CD4-positive, CD25-positive, alpha-beta regulatory T cell (primary cell): ENCODE measurements at regions not wholly inside any gene's neighbourhood (a gene's known extent, or its start where the extent isn't known, plus 50 kb on each side); places are given as distances from the start of the nearest gene placed in this dataset.
"Not testable (repeated sequence)": the region's sequence is repeated elsewhere in the genome, so short reads cannot be mapped to it uniquely, and the experiment has no call there.

Source experiments
- ATAC-seq, 2 donors: fragments of 150-1000 bp; cut with Tn5 transposase; one replicate each; pipeline ENCODE4 v1.10.0; 2021; ENCODE audit warnings: low read depth in 2 of 2, moderate number of reproducible peaks in 2 of 2, moderate library complexity in 1 of 2
- DNase-seq, 3 donors: peaks; one replicate each; pipeline versions ENCODE4 v3.0.0 to v3.0.0-alpha.2; 2012 to 2022; ENCODE audit warnings: mixed read lengths in 1 of 3
- H3K27ac ChIP-seq: one replicate; pipeline ENCODE4 v1.7.0; 2013; ENCODE audit warnings: mild to moderate bottlenecking, low read length; ENCODE audit not compliant: insufficient read depth, poor library complexity, severe bottlenecking
- H3K27me3 ChIP-seq: one replicate; pipeline ENCODE4 v1.7.0; 2013; ENCODE audit warnings: low read length; ENCODE audit not compliant: control insufficient read depth, insufficient read depth
- H3K36me3 ChIP-seq: one replicate; pipeline ENCODE4 v1.7.0; 2013; ENCODE audit warnings: mild to moderate bottlenecking, low read length, moderate library complexity; ENCODE audit not compliant: control insufficient read depth, insufficient read depth
- H3K4me1 ChIP-seq: 2 replicates; pipeline ENCODE4 v1.7.0; 2013; ENCODE audit warnings: mild to moderate bottlenecking, low read length; ENCODE audit not compliant: insufficient read depth, control insufficient read depth, poor library complexity, severe bottlenecking
- H3K4me3 ChIP-seq: one replicate; pipeline ENCODE4 v1.7.0; 2013; ENCODE audit warnings: low read depth, mild to moderate bottlenecking, low read length, moderate library complexity
- H3K9me3 ChIP-seq, 2 experiments: 1 replicate in 1 of 2; 2 replicates in 1 of 2; pipeline ENCODE4 v1.7.0; 2013; ENCODE audit warnings: low read length in 2 of 2, mild to moderate bottlenecking in 1 of 2, moderate library complexity in 1 of 2; ENCODE audit not compliant: control insufficient read depth in 2 of 2
- H3K27ac Mint-ChIP-seq, 3 donors: one replicate each; pipeline ENCODE4 v1.8.0; 2020 to 2022; ENCODE audit warnings: mild to moderate bottlenecking in 3 of 3, mixed read lengths in 3 of 3, moderate library complexity in 2 of 3
- H3K27me3 Mint-ChIP-seq: one replicate; pipeline ENCODE4 v1.8.0; 2022; ENCODE audit warnings: mild to moderate bottlenecking, mixed read lengths
- H3K36me3 Mint-ChIP-seq: one replicate; pipeline ENCODE4 v1.8.0; 2020; ENCODE audit warnings: mixed read lengths
- H3K4me1 Mint-ChIP-seq, 4 donors: one replicate each; pipeline ENCODE4 v1.8.0; 2020 to 2022; ENCODE audit warnings: mixed read lengths in 4 of 4, mild to moderate bottlenecking in 1 of 4
- H3K4me3 Mint-ChIP-seq, 4 donors: one replicate each; pipeline ENCODE4 v1.8.0; 2020 to 2022; ENCODE audit warnings: mild to moderate bottlenecking in 4 of 4, mixed read lengths in 4 of 4, moderate library complexity in 3 of 4
- H3K9me3 Mint-ChIP-seq, 7 donors: one replicate each; pipeline ENCODE4 v1.8.0; 2020 to 2022; ENCODE audit warnings: mixed read lengths in 7 of 7, mild to moderate bottlenecking in 3 of 7, moderate library complexity in 2 of 7

DNA sequence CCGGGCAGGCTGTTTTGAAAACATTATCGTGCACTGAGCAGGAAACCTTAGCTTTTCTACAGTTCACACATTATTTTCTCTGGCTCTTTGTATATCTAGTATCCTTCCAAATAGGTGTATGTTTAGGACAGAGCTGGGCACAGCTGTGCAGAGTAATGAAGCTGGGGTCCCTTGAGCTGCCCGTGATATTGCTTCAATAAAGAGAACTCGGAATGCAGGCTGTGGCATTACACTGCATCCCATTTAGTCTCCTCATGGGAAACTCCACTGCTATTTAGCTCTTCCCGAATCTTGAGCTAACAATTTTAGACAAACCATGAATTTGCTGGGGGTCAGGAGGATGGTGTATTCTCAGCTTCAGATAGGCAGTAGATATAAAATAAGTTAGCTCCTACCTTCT is 348.3 kb downstream of the ACTR3B start:
- Histone ChIP-seq H3K4me1 (no peaks in the 10 kb centered on the region), H3K9me3 (no peaks in the 10 kb centered on the region), H3K27me3 (no peaks in the 10 kb centered on the region), H3K4me3 (no peak overlapping the region), H3K27ac (no peak overlapping the region), H3K36me3 (no peaks in the 10 kb centered on the region)
- ATAC-seq (no peak), DNase-seq (no peak)
- Mint-ChIP-seq H3K27ac (no peak overlapping the region), H3K36me3 (no peaks in the 10 kb centered on the region), H3K4me3 (no peak overlapping the region), H3K27me3 (no peaks in the 10 kb centered on the region), H3K4me1 (no peaks in the 10 kb centered on the region), H3K9me3 (peaks cover 0 to 5% (median 0%) of the 10 kb centered on the region in 7 donors)

- Mint-ChIP-seq H3K4me1 (no peaks in the 10 kb centered on the region), H3K4me3 (no peak overlapping the region), H3K27me3 (no peaks in the 10 kb centered on the region), H3K9me3 (peaks cover 0 to 6% (median 2%) of the 10 kb centered on the region in 7 donors), H3K27ac (no peak overlapping the region), H3K36me3 (no peaks in the 10 kb centered on the region)
- DNase-seq: no peak
- H3K36me3 ChIP-seq: no peaks in the 10 kb centered on the region
- no peak for ATAC-seq
- no peak overlapping the region for H3K27ac ChIP-seq
- H3K4me3 ChIP-seq: no peak overlapping the region
- no peaks in the 10 kb centered on the region for H3K9me3 ChIP-seq
- H3K27me3 ChIP-seq: no peaks in the 10 kb centered on the region
- H3K4me1 ChIP-seq: no peaks in the 10 kb centered on the region
These were observed 350.0 kb downstream of the ACTR3B start for GRCh38 chr7:153109566-153109965.

DNA sequence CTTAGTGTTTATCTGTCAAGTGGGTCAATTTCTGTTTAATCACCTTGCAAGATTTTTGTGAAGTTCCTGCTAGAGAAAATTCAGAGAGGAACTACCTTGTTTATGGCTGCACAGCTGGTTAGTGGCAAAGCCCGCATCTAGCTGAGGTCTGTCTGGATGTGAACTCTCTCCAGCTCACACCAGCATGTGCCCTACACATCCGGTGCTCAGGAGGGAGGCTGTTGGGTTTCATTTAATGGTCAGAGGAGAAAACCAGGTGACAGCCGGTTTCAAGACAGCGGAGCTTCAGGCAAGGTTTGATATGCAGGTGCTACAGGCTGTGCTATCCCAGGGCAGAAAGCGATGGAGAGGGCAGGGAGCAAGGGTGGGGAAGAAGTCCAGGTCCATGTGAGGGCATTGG is 351.1 kb downstream of the ACTR3B start:
- no peaks in the 10 kb centered on the region for H3K36me3 ChIP-seq
- peaks cover 0 to 6% (median 2%) of the 10 kb centered on the region in 7 donors for H3K9me3 Mint-ChIP-seq

GRCh38 chr7:153122255-153122654 is 362.7 kb downstream of the ACTR3B start:
- H3K9me3 Mint-ChIP-seq: peaks cover 0 to 17% (median 3%) of the 10 kb centered on the region in 7 donors
- not testable (repeated sequence) for H3K4me3 Mint-ChIP-seq, DNase-seq, H3K27ac ChIP-seq, H3K27ac Mint-ChIP-seq, H3K4me1 ChIP-seq, H3K27me3 Mint-ChIP-seq, H3K4me1 Mint-ChIP-seq, ATAC-seq, H3K9me3 ChIP-seq, H3K4me3 ChIP-seq, H3K27me3 ChIP-seq, H3K36me3 Mint-ChIP-seq, H3K36me3 ChIP-seq

More for the DNA sequence above, 351.1 kb downstream of the ACTR3B start:
- Histone ChIP-seq H3K27ac (no peak overlapping the region), H3K9me3 (no peaks in the 10 kb centered on the region), H3K4me3 (no peak overlapping the region), H3K4me1 (no peaks in the 10 kb centered on the region), H3K27me3 (no peaks in the 10 kb centered on the region)
- Mint-ChIP-seq H3K36me3 (no peaks in the 10 kb centered on the region), H3K27ac (no peak overlapping the region), H3K4me3 (no peak overlapping the region), H3K27me3 (no peaks in the 10 kb centered on the region), H3K4me1 (no peaks in the 10 kb centered on the region)
- DNase-seq (no peak), ATAC-seq (no peak)

DNA sequence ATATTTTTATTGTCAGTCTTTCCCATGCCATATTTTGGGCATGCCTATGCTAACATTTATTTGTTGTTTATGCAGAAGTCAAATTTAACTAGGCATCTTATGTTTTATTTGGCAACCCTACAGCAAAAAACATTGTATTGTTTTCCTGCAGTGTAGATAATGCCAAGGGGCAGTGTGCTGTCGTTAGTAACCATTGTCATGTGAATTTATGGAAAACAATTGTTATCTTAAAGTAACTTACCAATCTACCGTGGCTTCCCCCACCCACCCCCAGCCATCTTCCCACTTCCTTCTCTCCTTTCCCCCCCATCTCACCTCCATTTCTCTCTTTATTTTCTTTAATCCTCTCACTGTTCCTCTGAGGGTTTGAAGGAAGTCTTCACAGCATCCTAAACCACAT is 370.5 kb downstream of the ACTR3B start:
- no peak overlapping the region for H3K27ac Mint-ChIP-seq
- H3K9me3 Mint-ChIP-seq: peaks cover 1 to 16% (median 6%) of the 10 kb centered on the region in 7 donors
- no peak overlapping the region for H3K4me3 Mint-ChIP-seq
- no peak for ATAC-seq
- Histone ChIP-seq H3K27ac (no peak overlapping the region), H3K9me3 (no peaks in the 10 kb centered on the region), H3K4me1 (no peaks in the 10 kb centered on the region), H3K36me3 (no peaks in the 10 kb centered on the region), H3K27me3 (no peaks in the 10 kb centered on the region), H3K4me3 (no peak overlapping the region)
- no peaks in the 10 kb centered on the region for H3K27me3 Mint-ChIP-seq
- no peaks in the 10 kb centered on the region for H3K36me3 Mint-ChIP-seq
- no peak for DNase-seq
- no peaks in the 10 kb centered on the region for H3K4me1 Mint-ChIP-seq

GRCh38 chr7:153151766-153152165 is 392.2 kb downstream of the ACTR3B start:
- H3K4me1 ChIP-seq: no peaks in the 10 kb centered on the region
- no peaks in the 10 kb centered on the region for H3K27me3 ChIP-seq
- no peak overlapping the region for H3K4me3 ChIP-seq
- H3K4me1 Mint-ChIP-seq: no peaks in the 10 kb centered on the region
- no peak for DNase-seq
- H3K27me3 Mint-ChIP-seq: no peaks in the 10 kb centered on the region
- no peak overlapping the region for H3K27ac ChIP-seq
- ATAC-seq: no peak
- no peak overlapping the region for H3K27ac Mint-ChIP-seq
- no peak overlapping the region for H3K4me3 Mint-ChIP-seq
- H3K36me3 ChIP-seq: no peaks in the 10 kb centered on the region
- H3K9me3 ChIP-seq: peaks cover 0 to 3% of the 10 kb centered on the region in 2 experiments
- no peaks in the 10 kb centered on the region for H3K36me3 Mint-ChIP-seq
- peaks cover 1 to 17% (median 9%) of the 10 kb centered on the region in 7 donors for H3K9me3 Mint-ChIP-seq

- no peaks in the 10 kb centered on the region for H3K36me3 Mint-ChIP-seq
- no peak overlapping the region for H3K4me3 ChIP-seq
- no peaks in the 10 kb centered on the region for H3K9me3 ChIP-seq
- H3K4me3 Mint-ChIP-seq: no peak overlapping the region
- no peaks in the 10 kb centered on the region for H3K27me3 ChIP-seq
- H3K9me3 Mint-ChIP-seq: peaks cover 0 to 19% (median 9%) of the 10 kb centered on the region in 7 donors
- DNase-seq: no peak
- H3K4me1 ChIP-seq: no peaks in the 10 kb centered on the region
- no peak for ATAC-seq
- no peak overlapping the region for H3K27ac Mint-ChIP-seq
- no peaks in the 10 kb centered on the region for H3K4me1 Mint-ChIP-seq
- H3K36me3 ChIP-seq: no peaks in the 10 kb centered on the region
- H3K27me3 Mint-ChIP-seq: no peaks in the 10 kb centered on the region
- H3K27ac ChIP-seq: no peak overlapping the region
These were observed 393.4 kb downstream of the ACTR3B start for GRCh38 chr7:153152801-153153422.

- no peaks in the 10 kb centered on the region for H3K4me1 ChIP-seq
- no peaks in the 10 kb centered on the region for H3K27me3 ChIP-seq
- no peak overlapping the region for H3K27ac ChIP-seq
- H3K9me3 ChIP-seq: no peaks in the 10 kb centered on the region
- DNase-seq (no peak), ATAC-seq (no peak)
- Mint-ChIP-seq H3K27ac (no peak overlapping the region), H3K36me3 (no peaks in the 10 kb centered on the region), H3K9me3 (peaks cover 0 to 22% (median 4%) of the 10 kb centered on the region in 7 donors), H3K4me1 (no peaks in the 10 kb centered on the region), H3K4me3 (no peak overlapping the region), H3K27me3 (no peaks in the 10 kb centered on the region)
- H3K4me3 ChIP-seq: no peak overlapping the region
- no peaks in the 10 kb centered on the region for H3K36me3 ChIP-seq
These were observed 398.6 kb downstream of the ACTR3B start for GRCh38 chr7:153158149-153158548.
